ENCODE measurements at regions not wholly inside any gene's neighbourhood (a gene's known extent, or its start where the extent isn't known, plus 50 kb on each side); places are given as distances from the start of the nearest gene placed in this dataset.
"Not testable (repeated sequence)": the region's sequence is repeated elsewhere in the genome, so short reads cannot be mapped to it uniquely, and the experiment has no call there.

- Histone ChIP-seq H3K27me3 (ENCODE audit: insufficient read depth, poor library complexity, severe bottlenecking) (no peaks in the 10 kb centered on the region), H3K4me1 (ENCODE audit: insufficient read depth, poor library complexity, severe bottlenecking) (no peaks in the 10 kb centered on the region), H3K4me3 (ENCODE audit: severe bottlenecking) (no peak overlapping the region), H3K9me3 (ENCODE audit: severe bottlenecking) (peaks cover 2% of the 10 kb centered on the region), H3K36me3 (ENCODE audit: low read depth) (no peaks in the 10 kb centered on the region), H3K27ac (ENCODE audit: poor library complexity, severe bottlenecking) (no peak overlapping the region)
- TF ChIP-seq, protein P1, sequence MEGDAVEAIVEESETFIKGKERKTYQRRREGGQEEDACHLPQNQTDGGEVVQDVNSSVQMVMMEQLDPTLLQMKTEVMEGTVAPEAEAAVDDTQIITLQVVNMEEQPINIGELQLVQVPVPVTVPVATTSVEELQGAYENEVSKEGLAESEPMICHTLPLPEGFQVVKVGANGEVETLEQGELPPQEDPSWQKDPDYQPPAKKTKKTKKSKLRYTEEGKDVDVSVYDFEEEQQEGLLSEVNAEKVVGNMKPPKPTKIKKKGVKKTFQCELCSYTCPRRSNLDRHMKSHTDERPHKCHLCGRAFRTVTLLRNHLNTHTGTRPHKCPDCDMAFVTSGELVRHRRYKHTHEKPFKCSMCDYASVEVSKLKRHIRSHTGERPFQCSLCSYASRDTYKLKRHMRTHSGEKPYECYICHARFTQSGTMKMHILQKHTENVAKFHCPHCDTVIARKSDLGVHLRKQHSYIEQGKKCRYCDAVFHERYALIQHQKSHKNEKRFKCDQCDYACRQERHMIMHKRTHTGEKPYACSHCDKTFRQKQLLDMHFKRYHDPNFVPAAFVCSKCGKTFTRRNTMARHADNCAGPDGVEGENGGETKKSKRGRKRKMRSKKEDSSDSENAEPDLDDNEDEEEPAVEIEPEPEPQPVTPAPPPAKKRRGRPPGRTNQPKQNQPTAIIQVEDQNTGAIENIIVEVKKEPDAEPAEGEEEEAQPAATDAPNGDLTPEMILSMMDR (IDR thresholded peaks at IDR 0.05; ENCODE audit: poor library complexity, severe bottlenecking), result no peak
- ATAC-seq (ENCODE audit: low read depth), result no peak
- DNase-seq (ENCODE audit: low spot score), result no peak
Measured at GRCh38 chr2:184372484-184372883, 225.8 kb upstream of the ZNF804A start.

DNA sequence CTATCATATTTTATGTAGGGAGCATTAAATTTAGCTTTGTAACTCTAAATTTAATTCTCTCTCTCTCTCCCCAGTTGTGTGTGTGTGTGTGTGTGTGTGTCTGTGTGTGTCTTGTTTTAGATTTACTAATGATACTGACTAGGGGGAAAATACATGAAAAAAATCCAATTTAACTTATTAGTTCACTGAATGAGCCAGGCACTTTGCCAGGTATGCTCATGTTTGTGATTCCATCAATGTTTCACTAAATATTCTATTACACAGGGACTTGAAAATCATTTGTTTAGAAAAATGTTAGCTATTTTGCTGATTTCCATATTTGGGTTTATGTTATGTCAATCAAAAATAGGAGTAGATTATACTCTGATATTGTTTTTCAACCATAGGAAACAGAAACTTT lies 203.7 kb upstream of the ZNF804A start:
- no peak overlapping the region for H3K4me3 ChIP-seq (ENCODE audit: severe bottlenecking)
- DNase-seq (ENCODE audit: low spot score) (no peak), ATAC-seq (ENCODE audit: low read depth) (no peak)
- H3K27me3 ChIP-seq (ENCODE audit: insufficient read depth, poor library complexity, severe bottlenecking), result no peaks in the 10 kb centered on the region
- H3K27ac ChIP-seq (ENCODE audit: poor library complexity, severe bottlenecking), result no peak overlapping the region
- no peaks in the 10 kb centered on the region for H3K9me3 ChIP-seq (ENCODE audit: severe bottlenecking)
- H3K4me1 ChIP-seq (ENCODE audit: insufficient read depth, poor library complexity, severe bottlenecking), result no peaks in the 10 kb centered on the region
- TF ChIP-seq, protein P1 (IDR thresholded peaks at IDR 0.05; ENCODE audit: poor library complexity, severe bottlenecking), result no peak
- H3K36me3 ChIP-seq (ENCODE audit: low read depth), result no peaks in the 10 kb centered on the region

- H3K27me3 ChIP-seq (ENCODE audit: insufficient read depth, poor library complexity, severe bottlenecking), result no peaks in the 10 kb centered on the region
- DNase-seq (ENCODE audit: low spot score) (no peak), ATAC-seq (ENCODE audit: low read depth) (peak; percentile 38; the same call in 1 of the 3 replicates)
- no peaks in the 10 kb centered on the region for H3K4me1 ChIP-seq (ENCODE audit: insufficient read depth, poor library complexity, severe bottlenecking)
- H3K27ac ChIP-seq (ENCODE audit: poor library complexity, severe bottlenecking), result no peak overlapping the region
- TF ChIP-seq, protein P1 (IDR thresholded peaks at IDR 0.05; ENCODE audit: poor library complexity, severe bottlenecking), result no peak
- no peak overlapping the region for H3K4me3 ChIP-seq (ENCODE audit: severe bottlenecking)
- H3K36me3 ChIP-seq (ENCODE audit: low read depth), result no peaks in the 10 kb centered on the region
- H3K9me3 ChIP-seq (ENCODE audit: severe bottlenecking), result no peaks in the 10 kb centered on the region
Measured at GRCh38 chr2:184402381-184402780, 195.9 kb upstream of the ZNF804A start.

- H3K27me3 ChIP-seq (ENCODE audit: insufficient read depth, poor library complexity, severe bottlenecking); DNase-seq (ENCODE audit: low spot score); H3K4me3 ChIP-seq (ENCODE audit: severe bottlenecking); H3K9me3 ChIP-seq (ENCODE audit: severe bottlenecking); H3K4me1 ChIP-seq (ENCODE audit: insufficient read depth, poor library complexity, severe bottlenecking); H3K27ac ChIP-seq (ENCODE audit: poor library complexity, severe bottlenecking); H3K36me3 ChIP-seq (ENCODE audit: low read depth); ATAC-seq (ENCODE audit: low read depth): not testable (repeated sequence)
Measured at GRCh38 chr2:184407041-184407630, 191.2 kb upstream of the ZNF804A start.

DNA sequence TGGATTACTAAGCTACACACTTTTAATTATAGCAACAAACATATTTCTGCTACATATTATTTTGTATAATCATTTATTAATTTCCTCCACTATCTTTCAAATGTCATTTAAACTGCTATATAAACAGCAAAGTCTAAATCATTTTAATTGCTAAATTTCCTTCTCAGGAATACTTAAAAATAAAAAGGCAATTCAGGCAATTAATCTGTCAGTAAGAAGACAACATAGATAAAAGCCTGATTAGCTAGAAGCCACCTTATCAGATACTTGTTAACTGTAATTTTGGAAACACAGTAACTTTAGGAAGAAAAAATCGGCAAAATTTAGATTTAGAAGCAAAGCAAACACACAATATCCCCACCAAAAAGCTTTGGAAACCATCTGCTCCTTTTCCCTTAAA lies 188.2 kb upstream of the ZNF804A start:
- Histone ChIP-seq H3K27ac (ENCODE audit: poor library complexity, severe bottlenecking) (no peak overlapping the region), H3K9me3 (ENCODE audit: severe bottlenecking) (no peaks in the 10 kb centered on the region), H3K4me1 (ENCODE audit: insufficient read depth, poor library complexity, severe bottlenecking) (no peaks in the 10 kb centered on the region), H3K27me3 (ENCODE audit: insufficient read depth, poor library complexity, severe bottlenecking) (no peaks in the 10 kb centered on the region), H3K36me3 (ENCODE audit: low read depth) (no peaks in the 10 kb centered on the region), H3K4me3 (ENCODE audit: severe bottlenecking) (no peak overlapping the region)
- no peak for ATAC-seq (ENCODE audit: low read depth)
- DNase-seq (ENCODE audit: low spot score), result no peak
- TF ChIP-seq, protein P1 (IDR thresholded peaks at IDR 0.05; ENCODE audit: poor library complexity, severe bottlenecking), result no peak
